T-helper 1 cell treated with Interleukin-12 subunit alpha and Interleukin-12 subunit beta and Interleukin-4 antibody, amounts not matched to agents 30 μg/mL and 1 μg/mL, for 36 hours (primary cell): ENCODE measurements at regions not wholly inside any gene's neighbourhood (a gene's known extent, or its start where the extent isn't known, plus 50 kb on each side); places are given as distances from the start of the nearest gene placed in this dataset.
"Not testable (repeated sequence)": the region's sequence is repeated elsewhere in the genome, so short reads cannot be mapped to it uniquely, and the experiment has no call there.

ENCODE experiments used
- H3K27ac Mint-ChIP-seq: one replicate; pipeline ENCODE4 v1.8.0; 2021; ENCODE audit warnings: mild to moderate bottlenecking, mixed read lengths
- H3K27me3 Mint-ChIP-seq: one replicate; pipeline ENCODE4 v1.8.0; 2021; ENCODE audit warnings: low read depth, mixed read lengths
- H3K36me3 Mint-ChIP-seq: one replicate; pipeline ENCODE4 v1.8.0; 2021; ENCODE audit warnings: low read depth, mixed read lengths
- H3K4me1 Mint-ChIP-seq: one replicate; pipeline ENCODE4 v1.8.0; 2021; ENCODE audit warnings: low read depth, mixed read lengths
- H3K4me3 Mint-ChIP-seq: one replicate; pipeline ENCODE4 v1.8.0; 2021; ENCODE audit warnings: mild to moderate bottlenecking, moderate library complexity, mixed read lengths
- H3K9me3 Mint-ChIP-seq: one replicate; pipeline ENCODE4 v1.8.0; 2021; ENCODE audit warnings: mixed read lengths

GRCh38 chr3:194056323-194056722 is 79.6 kb upstream of the HES1 start:
- H3K27ac Mint-ChIP-seq, H3K4me3 Mint-ChIP-seq, H3K36me3 Mint-ChIP-seq, H3K27me3 Mint-ChIP-seq, H3K9me3 Mint-ChIP-seq: not testable (repeated sequence)
- H3K4me1 Mint-ChIP-seq: peaks cover 13% of the 10 kb centered on the region

DNA sequence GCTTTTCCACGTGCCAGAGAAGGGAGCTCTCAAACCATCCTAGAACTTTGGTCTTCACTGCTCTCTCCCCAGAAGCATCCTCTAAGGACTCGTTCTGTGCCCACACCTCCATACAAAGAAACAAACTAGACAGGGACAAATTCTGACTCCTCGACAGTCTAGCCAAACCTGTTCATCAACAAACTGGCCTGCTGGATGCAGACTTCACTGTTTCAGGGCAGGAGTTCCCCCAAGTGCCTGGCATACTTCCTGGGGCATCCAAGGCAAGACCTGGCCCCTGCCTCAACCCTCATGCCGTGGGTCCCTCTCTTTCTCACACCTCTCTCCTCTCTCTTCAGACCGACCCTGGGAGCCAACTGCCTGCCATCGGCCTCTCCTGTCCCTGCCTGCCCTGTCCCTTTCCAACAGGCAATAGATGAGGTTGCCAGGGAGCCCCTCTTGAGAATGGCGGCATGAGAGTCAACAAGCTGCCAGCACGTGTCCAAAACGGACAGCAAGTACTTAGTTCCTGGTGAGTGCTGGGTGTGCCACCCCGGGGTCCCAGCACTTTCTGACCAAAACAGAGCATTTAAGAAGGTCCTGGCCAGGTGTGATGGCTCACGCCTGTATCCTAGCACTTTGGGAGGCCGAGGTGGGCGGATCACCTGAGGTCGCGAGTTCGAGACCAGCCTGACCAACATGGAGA is 79.1 kb upstream of the HES1 start:
- H3K4me1 Mint-ChIP-seq: peaks cover 12% of the 10 kb centered on the region
- no peak overlapping the region for H3K27ac Mint-ChIP-seq
- no peak overlapping the region for H3K4me3 Mint-ChIP-seq
- H3K27me3 Mint-ChIP-seq: peaks cover 5% of the 10 kb centered on the region
- peaks cover 5% of the 10 kb centered on the region for H3K9me3 Mint-ChIP-seq
- H3K36me3 Mint-ChIP-seq: peaks cover 2% of the 10 kb centered on the region

DNA sequence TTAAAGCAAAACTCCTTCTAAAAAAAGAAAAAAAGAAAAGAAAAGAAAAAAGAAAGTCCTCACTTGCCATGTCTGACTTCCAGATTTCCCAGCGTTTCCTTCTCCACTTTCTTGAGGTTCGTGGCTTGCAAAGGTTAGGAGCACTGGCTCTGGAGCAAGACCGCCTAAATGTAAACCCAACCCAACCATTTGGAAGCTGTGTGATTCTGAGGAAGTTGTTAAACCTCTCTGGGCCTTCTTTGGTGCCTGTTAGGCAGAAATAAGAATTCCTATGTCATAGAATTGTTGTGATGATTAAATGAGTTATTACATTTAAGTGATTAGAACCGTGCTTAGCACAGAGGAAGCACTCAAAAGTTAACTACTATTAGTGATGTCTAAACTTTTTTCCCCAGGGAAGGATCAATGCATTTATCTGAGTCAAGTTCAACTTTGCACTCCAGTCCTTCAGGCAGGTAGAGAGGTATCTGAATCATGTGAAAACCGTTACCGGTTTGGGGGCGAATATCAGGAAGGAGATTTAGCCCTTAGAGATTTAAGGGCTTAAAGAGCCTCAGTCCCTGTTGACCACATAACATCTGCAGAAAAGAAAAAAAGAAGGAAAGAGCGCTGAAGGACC is 78.3 kb upstream of the HES1 start:
- H3K9me3 Mint-ChIP-seq: no peaks in the 10 kb centered on the region
- H3K36me3 Mint-ChIP-seq: no peaks in the 10 kb centered on the region
- H3K4me3 Mint-ChIP-seq: peak overlapping the region; percentile 50
- H3K4me1 Mint-ChIP-seq: peaks cover 11% of the 10 kb centered on the region
- peaks cover 6% of the 10 kb centered on the region for H3K27me3 Mint-ChIP-seq
- peak overlapping the region; percentile 13 for H3K27ac Mint-ChIP-seq

GRCh38 chr3:194058189-194058571 is 77.8 kb upstream of the HES1 start:
- peak overlapping the region; percentile 48 for H3K4me3 Mint-ChIP-seq
- H3K27me3 Mint-ChIP-seq: peaks cover 6% of the 10 kb centered on the region
- peaks cover 11% of the 10 kb centered on the region for H3K4me1 Mint-ChIP-seq
- peak overlapping the region; percentile 13 for H3K27ac Mint-ChIP-seq
- no peaks in the 10 kb centered on the region for H3K9me3 Mint-ChIP-seq
- H3K36me3 Mint-ChIP-seq: no peaks in the 10 kb centered on the region

DNA sequence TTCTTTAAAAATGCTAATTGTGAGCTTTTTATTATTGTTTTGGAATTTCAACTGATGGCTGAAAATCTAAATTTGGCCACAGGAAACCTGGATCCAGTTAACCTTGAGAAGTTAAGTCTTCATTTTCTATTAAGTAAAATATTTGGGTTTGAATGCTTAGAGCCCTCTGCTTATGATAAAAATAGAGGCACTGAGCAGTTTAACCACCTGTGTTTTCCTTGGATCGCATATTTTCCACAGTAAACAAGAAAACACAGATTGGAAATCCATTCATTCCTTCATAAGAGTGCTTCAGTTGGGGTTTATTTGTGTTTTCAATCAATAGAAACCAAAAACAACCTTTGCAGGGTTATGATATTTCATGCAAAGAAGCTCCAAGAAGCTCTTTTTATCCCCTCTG is 77.2 kb upstream of the HES1 start:
- H3K9me3 Mint-ChIP-seq: no peaks in the 10 kb centered on the region
- peaks cover 11% of the 10 kb centered on the region for H3K4me1 Mint-ChIP-seq
- peak overlapping the region; percentile 48 for H3K4me3 Mint-ChIP-seq
- H3K27me3 Mint-ChIP-seq: peaks cover 6% of the 10 kb centered on the region
- H3K27ac Mint-ChIP-seq: no peak overlapping the region
- H3K36me3 Mint-ChIP-seq: no peaks in the 10 kb centered on the region

DNA sequence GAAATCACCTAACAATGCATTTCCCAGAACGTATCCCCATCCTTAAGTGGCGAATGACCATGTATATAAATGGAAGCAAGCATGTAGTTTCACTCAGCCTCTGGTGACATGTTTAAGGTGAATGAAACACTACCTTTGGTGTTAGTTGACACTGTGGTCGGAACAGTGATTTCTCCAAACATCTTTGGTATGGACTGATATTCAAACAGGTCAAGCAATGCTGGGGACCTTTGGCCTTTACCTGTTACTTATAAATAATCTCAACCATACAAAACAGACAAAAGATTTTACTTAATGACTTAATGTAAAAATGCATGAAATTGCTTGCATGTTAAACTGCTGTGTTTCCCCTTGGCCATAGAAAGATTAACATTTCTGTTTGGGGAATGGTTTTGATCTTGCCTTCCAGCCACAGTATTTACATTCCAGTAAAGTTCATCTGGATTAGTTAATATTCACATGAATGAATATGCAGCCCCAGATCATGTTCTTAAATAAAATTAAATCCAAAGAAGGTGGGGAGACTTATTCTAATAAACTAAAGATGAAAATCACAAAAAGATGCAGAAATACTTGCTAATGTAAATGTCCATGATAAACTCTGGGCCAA is 74.4 kb upstream of the HES1 start:
- Mint-ChIP-seq H3K27me3 (peaks cover 20% of the 10 kb centered on the region), H3K36me3 (no peaks in the 10 kb centered on the region), H3K4me3 (no peak overlapping the region), H3K9me3 (peaks cover 5% of the 10 kb centered on the region), H3K4me1 (peaks cover 7% of the 10 kb centered on the region), H3K27ac (no peak overlapping the region)

- H3K4me3 Mint-ChIP-seq: no peak overlapping the region
Observed at GRCh38 chr3:194062830-194063229, 73.1 kb upstream of the HES1 start.

DNA sequence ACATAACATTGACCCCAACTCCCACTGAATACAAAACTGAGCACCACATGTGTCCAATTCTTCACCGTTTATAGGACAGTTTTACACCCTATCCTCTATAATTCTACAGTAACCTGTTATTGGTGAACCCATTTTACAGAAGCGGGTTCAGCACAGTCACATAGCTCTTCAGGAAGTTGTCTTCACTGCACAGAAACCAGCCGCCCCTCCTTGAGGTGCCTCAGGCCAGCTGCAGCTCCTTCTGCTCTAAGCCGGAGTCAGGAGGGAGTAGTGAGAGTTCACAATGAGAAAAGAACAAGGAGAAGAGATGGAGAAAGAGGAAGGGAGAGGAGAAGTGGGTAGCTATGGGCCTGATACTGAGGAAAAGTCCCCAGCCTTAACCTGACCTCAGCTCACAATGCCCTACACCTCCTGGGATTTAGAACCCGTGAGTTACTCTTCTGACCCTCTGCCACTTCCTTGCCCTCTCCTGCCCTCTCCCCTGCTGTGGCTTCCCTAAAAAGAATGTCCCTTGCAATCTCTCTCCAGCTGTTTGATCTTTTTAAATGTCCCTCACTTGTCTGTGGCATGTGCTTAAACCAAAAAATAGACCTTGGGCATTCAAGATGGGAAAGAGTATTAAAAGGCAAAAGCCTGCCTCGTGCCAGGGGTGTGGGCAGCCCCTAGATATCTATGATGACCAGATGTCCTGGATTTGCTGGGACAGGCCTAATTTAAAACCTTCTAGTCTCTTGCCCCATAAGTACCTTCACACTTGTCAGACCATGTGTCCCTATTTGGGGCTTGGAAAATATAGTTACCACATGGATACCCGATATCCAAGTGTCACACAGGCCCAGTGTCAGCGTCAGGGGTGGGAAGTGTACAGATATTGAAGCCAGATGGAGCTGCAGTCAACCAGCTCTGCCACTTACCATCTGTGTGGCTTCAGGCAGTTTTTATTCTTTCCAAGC is 71.3 kb upstream of the HES1 start:
- peaks cover 44% of the 10 kb centered on the region for H3K27me3 Mint-ChIP-seq
- H3K9me3 Mint-ChIP-seq: peaks cover 24% of the 10 kb centered on the region
- H3K36me3 Mint-ChIP-seq: peaks cover 7% of the 10 kb centered on the region
- H3K27ac Mint-ChIP-seq: no peak overlapping the region
- peaks cover 8% of the 10 kb centered on the region for H3K4me1 Mint-ChIP-seq
- H3K4me3 Mint-ChIP-seq: no peak overlapping the region

More at GRCh38 chr3:194062830-194063229, 73.1 kb upstream of the HES1 start:
- Mint-ChIP-seq H3K27me3 (peaks cover 32% of the 10 kb centered on the region), H3K36me3 (peaks cover 4% of the 10 kb centered on the region), H3K4me1 (peaks cover 3% of the 10 kb centered on the region), H3K27ac (no peak overlapping the region), H3K9me3 (peaks cover 18% of the 10 kb centered on the region)

DNA sequence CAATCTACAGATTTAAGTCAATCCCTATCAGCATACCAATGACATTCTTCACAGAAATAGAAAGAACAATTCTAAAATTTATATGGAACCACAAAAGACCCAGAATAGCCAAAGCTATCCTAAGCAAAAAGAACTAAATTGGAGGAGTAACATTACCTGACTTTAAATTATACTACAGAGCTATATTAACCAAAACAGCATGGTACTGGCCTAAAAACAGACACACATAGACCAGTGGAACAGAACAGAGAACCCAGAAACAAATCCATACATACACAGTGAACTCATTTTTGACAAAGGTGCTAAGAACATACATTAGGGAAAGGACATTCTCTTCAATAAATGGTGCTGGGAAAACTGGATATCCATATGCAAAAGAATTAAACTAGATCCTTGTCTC is 68.6 kb upstream of the HES1 start:
- Mint-ChIP-seq H3K9me3 (peaks cover 24% of the 10 kb centered on the region), H3K27me3 (peaks cover 55% of the 10 kb centered on the region), H3K4me1 (peaks cover 15% of the 10 kb centered on the region)
- H3K27ac Mint-ChIP-seq, H3K36me3 Mint-ChIP-seq, H3K4me3 Mint-ChIP-seq: not testable (repeated sequence)

GRCh38 chr3:194067949-194068362 is 68.0 kb upstream of the HES1 start:
- Mint-ChIP-seq H3K27me3 (peaks cover 62% of the 10 kb centered on the region), H3K4me3 (no peak overlapping the region), H3K27ac (no peak overlapping the region), H3K36me3 (peaks cover 9% of the 10 kb centered on the region), H3K9me3 (peaks cover 24% of the 10 kb centered on the region), H3K4me1 (peaks cover 16% of the 10 kb centered on the region)

- Mint-ChIP-seq H3K9me3 (peaks cover 24% of the 10 kb centered on the region), H3K27me3 (peaks cover 69% of the 10 kb centered on the region), H3K4me3 (peak overlapping the region; percentile 68)
Observed at GRCh38 chr3:194069421-194070219, 66.3 kb upstream of the HES1 start.

GRCh38 chr3:194070220-194070633 is 65.7 kb upstream of the HES1 start:
- peaks cover 24% of the 10 kb centered on the region for H3K9me3 Mint-ChIP-seq
- peak overlapping the region; percentile 68 for H3K4me3 Mint-ChIP-seq
- H3K27ac Mint-ChIP-seq: no peak overlapping the region
- peaks cover 19% of the 10 kb centered on the region for H3K4me1 Mint-ChIP-seq
- H3K36me3 Mint-ChIP-seq: peaks cover 9% of the 10 kb centered on the region
- peaks cover 75% of the 10 kb centered on the region for H3K27me3 Mint-ChIP-seq

More at GRCh38 chr3:194069421-194070219, 66.3 kb upstream of the HES1 start:
- H3K27ac Mint-ChIP-seq: no peak overlapping the region
- H3K4me1 Mint-ChIP-seq: peaks cover 16% of the 10 kb centered on the region
- peaks cover 9% of the 10 kb centered on the region for H3K36me3 Mint-ChIP-seq

DNA sequence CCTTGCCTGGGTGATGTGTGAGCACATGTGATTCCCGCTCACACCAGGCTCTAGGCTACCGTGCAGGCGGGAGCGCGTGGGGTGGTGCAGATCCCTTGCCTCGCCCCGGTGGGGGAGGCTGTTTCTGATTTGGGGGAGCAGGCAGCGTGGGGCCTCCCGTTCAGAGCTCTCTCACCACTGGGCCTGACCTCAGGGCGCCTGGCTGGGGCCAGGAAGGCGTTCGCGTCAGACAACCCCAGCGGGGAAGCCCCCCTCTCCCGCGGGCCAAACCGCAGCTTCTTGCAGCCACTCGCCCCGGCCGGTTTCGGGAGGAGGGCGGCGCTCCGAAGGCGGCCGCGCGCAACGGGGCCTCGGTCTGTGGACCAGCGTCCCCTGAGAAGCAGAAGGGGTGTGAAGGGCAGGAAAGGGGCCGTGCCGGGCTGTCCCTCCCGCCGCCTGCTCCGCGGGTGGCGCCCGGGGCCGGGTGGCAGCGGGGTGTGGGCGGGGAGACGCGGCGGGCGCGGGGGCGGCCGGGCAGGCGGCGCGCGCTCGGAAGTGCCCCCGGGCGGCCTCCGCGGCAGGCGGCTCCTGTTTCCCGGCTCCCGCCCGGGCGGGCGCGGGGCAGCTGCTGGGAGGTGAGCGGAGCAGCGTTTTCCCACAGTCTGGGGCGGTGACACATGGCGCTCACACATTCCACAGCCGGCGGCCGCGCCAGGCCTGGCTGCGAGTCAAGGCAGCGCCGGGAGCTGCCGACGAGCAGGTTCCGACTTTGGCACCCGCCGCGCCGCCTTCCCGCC is 65.1 kb upstream of the HES1 start:
- peaks cover 24% of the 10 kb centered on the region for H3K9me3 Mint-ChIP-seq
- H3K27me3 Mint-ChIP-seq: peaks cover 73% of the 10 kb centered on the region
- peak overlapping the region; percentile 59 for H3K4me3 Mint-ChIP-seq
- no peak overlapping the region for H3K27ac Mint-ChIP-seq
- peaks cover 20% of the 10 kb centered on the region for H3K4me1 Mint-ChIP-seq
- peaks cover 9% of the 10 kb centered on the region for H3K36me3 Mint-ChIP-seq
